NCI-H460 (cell line): ENCODE measurements at regions not wholly inside any gene's neighbourhood (a gene's known extent, or its start where the extent isn't known, plus 50 kb on each side); places are given as distances from the start of the nearest gene placed in this dataset.

Source experiments
- DNase-seq: peaks from one replicate; pipeline ENCODE4 v3.0.0-alpha.2; 2016; ENCODE audit warnings: low read depth; ENCODE audit errors: extremely low read depth

DNA sequence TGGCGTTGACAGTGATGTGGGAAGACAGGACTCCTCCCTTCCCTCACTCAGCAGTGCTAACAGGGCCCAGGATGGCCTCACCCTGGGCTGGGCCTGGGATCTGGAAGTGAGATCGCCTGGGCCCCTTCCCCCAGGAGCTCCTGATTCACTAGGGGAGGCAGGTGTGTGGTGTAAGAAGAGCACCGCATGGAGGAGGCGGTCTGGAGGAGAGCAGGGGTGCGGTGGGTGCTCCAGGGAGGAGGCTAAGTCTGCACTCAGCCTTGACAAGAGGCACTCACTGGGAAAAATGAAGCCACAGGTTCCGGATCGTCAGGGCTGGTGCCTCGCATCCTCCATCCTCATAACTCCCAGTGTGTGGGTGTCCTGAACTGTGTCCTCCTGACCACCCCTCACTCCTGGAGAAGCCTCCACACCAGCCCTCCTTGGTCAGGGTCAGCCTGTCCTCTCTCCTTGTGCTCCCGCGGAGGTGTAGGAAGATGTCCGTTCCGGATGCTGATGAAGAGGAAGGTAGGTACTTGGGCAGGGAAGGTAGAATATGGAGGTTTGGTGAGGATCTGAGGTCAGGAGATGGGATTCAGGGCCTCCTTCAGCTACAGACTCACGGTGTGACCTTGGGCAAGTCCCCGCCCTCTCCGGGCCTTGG is 142.1 kb upstream of the WNT4 start:
- DNase-seq = no peak

DNA sequence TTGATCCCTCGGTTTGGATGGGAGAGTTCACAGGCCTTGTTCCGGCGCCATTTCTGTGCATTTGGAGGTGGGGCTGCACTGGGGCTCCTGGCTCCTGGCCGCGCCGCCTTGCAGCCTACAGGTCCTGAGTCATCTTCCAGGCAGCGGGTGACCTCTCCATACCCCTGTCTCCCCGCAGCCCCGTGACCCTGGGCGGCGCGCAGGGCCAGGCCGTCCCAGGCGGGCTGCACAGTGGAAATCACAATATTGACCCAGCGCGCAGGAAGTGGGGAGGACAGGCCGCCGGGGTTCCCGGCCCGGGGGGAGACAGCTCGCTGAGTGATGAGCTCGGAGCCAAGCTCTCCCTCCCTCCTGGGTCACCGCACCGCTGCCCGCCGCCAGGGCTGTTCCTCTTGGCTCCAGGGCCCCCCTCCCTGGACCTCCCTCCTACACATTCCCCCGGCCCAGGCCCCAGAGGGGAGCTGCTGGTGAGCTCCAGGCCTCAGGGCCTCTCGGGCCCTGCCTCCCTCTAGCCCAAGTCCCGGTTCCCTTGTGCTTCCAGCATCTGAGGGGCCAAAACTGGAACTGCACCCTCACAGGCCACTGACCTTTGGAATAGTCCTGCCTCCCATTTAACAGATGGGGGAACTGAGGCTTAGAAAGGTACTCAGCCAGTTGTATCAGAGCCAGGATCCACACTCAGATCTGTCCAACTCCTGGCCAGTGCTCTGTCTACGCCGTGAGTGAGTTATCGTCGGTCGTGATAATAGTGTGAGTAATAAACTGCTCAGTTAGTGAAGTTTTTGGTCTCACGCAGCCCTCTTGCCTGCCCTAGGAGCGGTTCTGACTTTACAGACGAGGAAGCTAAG is 142.9 kb upstream of the WNT4 start:
- no peak for DNase-seq

DNA sequence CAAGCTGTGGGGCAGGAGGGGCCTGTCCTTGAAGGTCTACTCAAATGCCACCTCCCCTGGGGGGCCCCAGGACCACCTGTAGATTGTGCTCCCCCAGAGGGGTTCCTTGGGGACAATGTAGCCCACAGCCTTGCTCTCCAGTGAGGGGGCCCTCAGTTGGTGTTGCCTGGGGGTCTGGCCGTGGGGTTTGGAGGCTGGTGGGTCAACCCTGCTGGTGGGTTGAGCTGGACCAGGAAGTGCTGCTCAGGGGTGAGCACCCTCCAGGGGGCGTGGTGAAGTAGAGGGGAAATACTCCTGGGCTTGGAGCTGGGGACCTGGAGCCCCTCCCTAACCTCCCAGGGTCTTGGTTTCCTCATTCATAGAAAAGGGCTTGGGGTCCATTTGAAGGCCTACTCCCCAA is 143.6 kb upstream of the WNT4 start:
- no peak for DNase-seq

- DNase-seq = no peak
Observed at GRCh38 chr1:22287273-22287672, 144.4 kb upstream of the WNT4 start.

GRCh38 chr1:22287946-22288520 is 145.1 kb upstream of the WNT4 start:
- no peak for DNase-seq

DNA sequence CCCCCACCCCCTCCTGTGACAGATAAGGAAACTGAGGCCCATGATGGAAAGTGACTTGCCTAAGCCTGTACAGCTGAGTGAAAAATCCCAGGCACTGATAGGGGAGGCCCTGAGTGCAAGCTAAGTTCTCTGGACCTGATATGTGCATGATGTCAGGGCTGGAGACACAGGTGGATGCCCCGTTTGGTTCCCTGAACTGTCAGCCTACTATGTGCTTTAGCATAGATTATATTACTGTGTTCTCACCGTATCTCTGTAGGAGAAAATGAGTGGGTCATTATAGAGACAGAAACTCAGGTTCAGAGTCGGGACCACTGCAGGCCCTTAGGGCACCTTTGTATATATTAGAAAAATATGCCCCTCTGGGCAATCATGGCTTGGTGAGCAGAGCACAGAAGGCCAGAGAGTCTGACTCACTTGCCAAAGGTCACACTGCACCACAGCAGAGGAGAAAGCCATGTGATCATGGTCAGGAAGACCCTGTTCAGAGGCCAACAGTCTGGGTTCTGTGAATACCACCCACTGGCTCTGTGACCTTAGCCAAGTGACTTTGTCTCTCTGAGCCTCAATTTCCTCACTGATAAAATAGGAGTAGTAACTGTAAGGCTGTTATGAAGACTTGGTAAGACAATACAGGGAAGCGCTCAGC is 145.8 kb upstream of the WNT4 start:
- no peak for DNase-seq

DNA sequence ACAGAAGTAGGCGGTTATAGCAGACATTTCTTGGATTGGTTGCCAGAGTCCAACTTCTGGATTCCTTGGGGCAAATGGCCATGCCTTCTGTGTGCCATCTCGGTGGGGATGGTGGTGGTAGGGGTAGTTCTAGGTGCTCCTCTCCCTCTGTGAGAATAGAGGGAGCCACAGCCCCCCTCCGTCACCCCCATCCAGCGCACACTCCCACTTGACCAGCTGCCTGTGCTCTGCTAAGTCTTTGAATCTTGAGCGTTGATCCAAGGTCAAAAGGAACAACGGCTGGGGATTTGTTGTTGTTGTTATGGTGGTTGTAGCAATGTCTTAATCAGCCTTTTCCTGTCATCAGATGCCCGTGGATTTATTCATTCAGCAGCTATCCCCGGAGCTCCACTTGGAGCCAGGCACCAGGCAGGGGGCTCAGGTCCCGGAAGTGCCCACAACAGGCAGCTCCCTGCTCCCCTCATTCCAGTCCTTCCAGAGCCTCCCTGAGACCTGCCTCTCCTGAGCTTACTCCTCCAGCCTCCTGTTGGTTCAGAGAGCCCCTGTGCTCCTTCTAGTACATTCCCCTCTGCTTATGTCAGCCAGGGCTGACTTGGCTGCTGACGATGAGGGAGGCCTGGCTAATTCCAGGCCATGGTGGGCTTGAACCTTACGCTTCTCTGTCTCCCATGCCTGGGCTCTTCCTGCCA is 146.6 kb upstream of the WNT4 start:
- no peak for DNase-seq

DNA sequence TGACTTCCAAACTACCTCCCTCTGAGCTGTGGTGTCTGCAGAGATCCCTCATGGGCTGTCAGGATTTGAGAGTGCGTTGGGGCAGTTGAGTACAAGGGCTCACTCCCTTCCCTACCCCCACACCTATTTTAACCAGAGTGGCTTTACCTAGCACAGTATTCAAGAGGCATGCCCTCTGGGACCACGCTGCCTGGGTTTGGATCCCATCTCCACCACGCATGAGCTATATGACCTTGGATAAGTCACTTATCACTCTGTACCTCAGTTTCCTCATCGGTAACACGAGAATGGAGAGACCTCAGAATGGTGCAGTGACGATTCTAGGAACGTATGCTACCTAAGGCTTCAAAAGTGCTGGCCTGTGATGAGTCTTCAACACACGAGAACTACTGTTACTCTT is 147.3 kb upstream of the WNT4 start:
- no peak for DNase-seq

- DNase-seq = no peak
Observed at GRCh38 chr1:22290611-22291010, 147.7 kb upstream of the WNT4 start.

DNA sequence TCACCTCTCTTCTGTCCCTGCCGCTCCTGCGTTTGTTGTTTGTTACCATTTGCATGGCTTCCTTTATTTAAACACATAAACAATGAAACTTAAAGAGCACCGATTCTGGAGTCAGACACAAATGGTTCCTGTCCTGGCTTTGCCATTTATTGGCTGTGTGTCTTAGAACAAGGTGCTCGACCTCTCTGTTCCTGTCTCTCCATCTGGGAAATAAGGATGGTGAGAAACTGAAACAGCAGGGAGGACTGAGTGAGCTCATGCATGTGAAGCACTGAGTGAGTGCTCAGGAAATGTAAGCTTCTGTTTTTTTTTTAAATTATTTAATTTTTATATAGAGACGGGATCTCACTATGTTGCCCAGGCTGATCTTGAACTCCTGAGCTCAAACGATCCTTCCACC is 148.2 kb upstream of the WNT4 start:
- no peak for DNase-seq

- no peak for DNase-seq
Observed at GRCh38 chr1:22291494-22291893, 148.6 kb upstream of the WNT4 start.

DNA sequence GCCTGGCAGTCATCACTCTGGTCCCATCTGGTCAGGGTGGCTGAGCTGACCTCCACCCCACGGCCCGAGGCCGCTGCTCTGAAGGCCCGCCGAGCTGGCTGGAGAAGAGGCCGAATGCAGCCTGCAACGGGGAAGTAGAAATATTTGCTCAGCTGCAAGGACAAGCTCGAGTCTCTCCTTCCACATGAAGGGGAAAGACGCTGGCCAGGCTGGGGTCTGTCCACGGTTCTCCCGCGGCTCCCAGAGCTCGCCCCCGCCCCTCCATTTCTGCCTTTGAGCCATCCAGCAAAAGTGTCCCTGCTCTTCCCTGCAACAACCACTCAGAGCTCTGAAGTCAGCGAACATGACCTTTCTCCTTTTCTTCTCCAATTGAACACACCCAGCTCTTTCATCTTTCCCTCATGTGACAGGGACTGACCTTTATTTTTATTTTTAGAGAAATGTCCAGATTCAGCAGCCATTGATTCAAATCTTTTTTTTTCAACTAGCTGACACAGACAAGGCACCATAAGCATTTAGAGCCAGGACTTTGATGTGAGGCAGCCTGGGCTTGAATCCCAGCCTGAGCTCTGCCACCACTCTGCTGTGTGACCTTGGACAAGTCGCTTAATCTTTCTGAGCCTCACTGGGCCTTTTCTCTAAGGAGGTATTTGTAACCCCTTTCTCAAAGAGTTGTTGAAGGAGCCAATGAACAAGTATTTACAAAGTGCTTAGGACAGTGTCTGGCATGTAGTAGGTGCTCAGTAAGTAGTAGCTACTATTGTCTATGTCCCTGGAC is 149.3 kb upstream of the WNT4 start:
- DNase-seq = no peak

- DNase-seq = no peak
Observed at GRCh38 chr1:22295396-22295795, 152.5 kb upstream of the WNT4 start.

DNA sequence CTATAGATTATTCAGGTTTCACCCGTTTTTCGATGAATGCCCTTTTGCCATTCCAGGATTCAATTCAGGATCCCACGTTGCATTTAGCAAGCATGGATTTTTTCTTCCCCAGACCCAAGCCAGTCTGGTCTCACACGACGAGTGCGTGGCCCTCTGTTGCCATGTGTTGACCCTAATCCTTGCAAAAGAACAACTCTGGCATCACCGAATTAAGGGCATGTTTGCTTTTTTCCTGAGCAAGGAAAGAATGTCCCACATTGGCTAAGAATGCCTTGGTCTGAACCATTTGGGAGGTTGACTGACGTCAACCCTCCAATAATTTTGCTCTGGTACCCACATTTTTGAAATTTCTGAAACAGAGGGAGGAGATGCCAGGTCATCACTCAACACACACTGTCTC is 153.0 kb upstream of the WNT4 start:
- DNase-seq = no peak

DNA sequence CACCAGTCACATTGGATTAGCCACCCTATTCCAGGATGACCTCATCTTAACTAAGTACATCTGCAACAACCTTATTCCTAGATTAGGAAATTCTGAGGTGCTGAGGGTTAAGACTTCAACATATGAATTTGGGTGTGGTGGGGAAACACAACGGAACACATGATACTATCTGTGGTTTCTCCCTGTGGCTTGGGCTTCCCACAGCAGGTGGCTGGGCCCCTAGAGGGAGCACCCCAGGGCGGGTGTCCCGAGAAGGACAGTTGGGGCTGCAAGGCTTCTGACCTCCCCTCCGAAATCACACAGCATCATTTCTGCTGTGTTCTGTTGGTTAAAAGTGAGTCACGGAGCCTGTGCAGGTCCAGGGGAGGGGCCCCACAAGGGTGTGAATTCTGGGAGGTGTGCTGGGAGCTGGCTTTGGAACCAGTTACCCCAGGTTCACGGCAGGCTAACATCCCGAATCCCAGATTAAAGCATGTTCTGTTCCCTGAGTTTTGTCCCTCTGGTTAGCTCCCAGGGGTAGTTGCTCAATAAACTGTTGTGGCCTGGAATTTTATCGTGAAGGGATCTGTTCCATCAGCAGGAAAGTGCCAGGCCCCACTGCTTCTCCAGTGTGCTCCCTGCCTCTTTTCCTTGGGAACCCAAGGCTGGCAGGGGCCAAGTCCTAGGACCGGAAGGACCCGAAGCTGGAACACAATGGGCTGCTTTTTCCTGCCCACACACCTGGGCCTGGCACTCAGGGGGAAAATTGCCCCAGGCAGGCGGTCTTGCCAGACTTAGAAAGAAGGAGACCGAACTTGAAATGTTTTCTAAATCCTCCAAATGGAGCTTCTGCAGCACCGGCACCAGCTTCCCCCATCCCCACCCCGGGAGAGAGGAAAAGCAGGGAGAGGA is 154.0 kb upstream of the WNT4 start:
- DNase-seq = no peak

GRCh38 chr1:22297999-22298398 is 153.7 kb upstream of the ZBTB40 start:
- DNase-seq = no peak

GRCh38 chr1:22303816-22304215 is 147.8 kb upstream of the ZBTB40 start:
- DNase-seq = no peak

- DNase-seq = no peak
Observed at GRCh38 chr1:22309572-22309971, 142.1 kb upstream of the ZBTB40 start.

DNA sequence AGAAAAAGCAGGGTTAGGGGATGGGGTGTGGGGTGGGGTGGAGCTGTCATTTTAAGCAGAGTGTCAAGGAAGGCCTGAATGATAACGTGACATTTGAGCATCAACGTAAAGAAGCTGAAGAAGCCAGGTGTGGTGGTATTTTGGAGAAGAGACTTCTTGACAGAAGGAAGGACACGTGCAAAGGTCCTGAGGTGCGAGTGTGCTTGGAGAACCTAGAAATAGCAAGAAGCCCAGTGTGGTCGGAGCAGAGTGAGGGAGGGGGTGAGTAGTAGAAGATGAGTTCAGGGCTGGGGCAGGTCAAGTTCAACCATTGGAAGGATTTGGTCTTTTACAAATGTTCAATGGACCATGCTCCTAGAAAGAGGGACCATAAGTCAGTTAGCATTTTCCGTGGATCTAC is 140.2 kb upstream of the ZBTB40 start:
- DNase-seq = no peak
